ENCODE measurements at regions not wholly inside any gene's neighbourhood (a gene's known extent, or its start where the extent isn't known, plus 50 kb on each side); places are given as distances from the start of the nearest gene placed in this dataset.

DNA sequence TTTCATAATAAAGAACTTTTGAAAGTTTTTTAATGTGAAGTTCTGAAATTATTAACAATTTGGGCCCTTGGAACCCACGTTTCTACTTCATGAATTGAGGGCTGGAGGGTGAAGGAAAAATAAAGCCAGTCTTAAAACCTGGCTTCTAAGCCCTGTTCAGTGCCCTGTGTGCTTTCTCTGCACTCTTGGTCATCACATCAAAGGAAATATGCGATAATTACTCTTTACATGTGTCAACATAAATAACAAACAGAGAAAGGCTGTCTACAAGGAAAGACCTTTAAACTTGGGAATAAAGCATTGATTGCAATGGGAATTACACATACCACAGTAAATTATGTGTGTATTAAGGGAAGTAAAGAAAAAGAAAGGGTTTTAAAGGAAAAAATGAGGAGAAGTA lies 150.7 kb upstream of the KLF7 start:
- no peaks in the 10 kb centered on the region for H3K27me3 Mint-ChIP-seq (ENCODE audit: low read depth)
- H3K4me1 Mint-ChIP-seq (ENCODE audit: low read depth): peaks cover 27% of the 10 kb centered on the region
- H3K9me3 Mint-ChIP-seq (ENCODE audit: low read depth): no peaks in the 10 kb centered on the region
- no peaks in the 10 kb centered on the region for H3K36me3 Mint-ChIP-seq (ENCODE audit: low read depth)
- no peak overlapping the region for H3K27ac Mint-ChIP-seq (ENCODE audit: unreplicated experiment)
- TF ChIP-seq, protein P1, sequence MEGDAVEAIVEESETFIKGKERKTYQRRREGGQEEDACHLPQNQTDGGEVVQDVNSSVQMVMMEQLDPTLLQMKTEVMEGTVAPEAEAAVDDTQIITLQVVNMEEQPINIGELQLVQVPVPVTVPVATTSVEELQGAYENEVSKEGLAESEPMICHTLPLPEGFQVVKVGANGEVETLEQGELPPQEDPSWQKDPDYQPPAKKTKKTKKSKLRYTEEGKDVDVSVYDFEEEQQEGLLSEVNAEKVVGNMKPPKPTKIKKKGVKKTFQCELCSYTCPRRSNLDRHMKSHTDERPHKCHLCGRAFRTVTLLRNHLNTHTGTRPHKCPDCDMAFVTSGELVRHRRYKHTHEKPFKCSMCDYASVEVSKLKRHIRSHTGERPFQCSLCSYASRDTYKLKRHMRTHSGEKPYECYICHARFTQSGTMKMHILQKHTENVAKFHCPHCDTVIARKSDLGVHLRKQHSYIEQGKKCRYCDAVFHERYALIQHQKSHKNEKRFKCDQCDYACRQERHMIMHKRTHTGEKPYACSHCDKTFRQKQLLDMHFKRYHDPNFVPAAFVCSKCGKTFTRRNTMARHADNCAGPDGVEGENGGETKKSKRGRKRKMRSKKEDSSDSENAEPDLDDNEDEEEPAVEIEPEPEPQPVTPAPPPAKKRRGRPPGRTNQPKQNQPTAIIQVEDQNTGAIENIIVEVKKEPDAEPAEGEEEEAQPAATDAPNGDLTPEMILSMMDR (IDR thresholded peaks at IDR 0.05): no peak
- no peak for DNase-seq (ENCODE audit: low spot score)
- H3K4me3 Mint-ChIP-seq (ENCODE audit: unreplicated experiment): no peak overlapping the region

- H3K27me3 Mint-ChIP-seq (ENCODE audit: low read depth): no peaks in the 10 kb centered on the region
- H3K27ac Mint-ChIP-seq (ENCODE audit: unreplicated experiment): no peak overlapping the region
- peaks cover 23% of the 10 kb centered on the region for H3K4me1 Mint-ChIP-seq (ENCODE audit: low read depth)
- H3K36me3 Mint-ChIP-seq (ENCODE audit: low read depth): no peaks in the 10 kb centered on the region
- H3K9me3 Mint-ChIP-seq (ENCODE audit: low read depth): no peaks in the 10 kb centered on the region
- H3K4me3 Mint-ChIP-seq (ENCODE audit: unreplicated experiment): no peak overlapping the region
- DNase-seq (ENCODE audit: low spot score): no peak
- TF ChIP-seq, protein P1 (IDR thresholded peaks at IDR 0.05): no peak
Observed at GRCh38 chr2:207316906-207317305, 151.2 kb upstream of the KLF7 start.

DNA sequence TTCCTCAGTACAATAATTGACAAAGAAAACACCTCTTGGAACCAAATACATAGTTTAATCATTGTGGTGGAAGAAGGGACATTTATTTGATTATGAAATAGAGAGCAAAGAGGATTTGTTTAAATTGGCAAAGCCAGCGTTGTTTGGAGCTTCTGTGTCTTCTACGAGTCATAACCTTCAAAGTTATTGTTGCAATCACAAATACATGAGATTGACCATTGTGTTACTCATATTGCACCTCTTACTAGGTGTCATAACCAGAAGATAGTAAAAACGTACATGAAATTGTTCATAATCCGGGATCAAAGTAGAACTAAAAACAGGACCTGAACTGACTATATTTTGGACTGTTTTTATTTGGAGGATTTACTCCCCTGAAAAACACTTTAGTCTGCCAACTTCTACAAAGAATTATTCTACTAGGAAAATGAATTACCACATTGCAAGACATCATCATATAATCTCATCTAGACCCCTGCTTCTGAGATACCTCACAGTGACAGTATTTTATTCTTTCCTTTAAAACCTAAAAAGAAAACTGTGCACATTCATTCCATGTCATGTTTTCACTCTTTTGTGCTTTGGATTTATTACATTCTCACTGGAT lies 151.7 kb upstream of the KLF7 start:
- Mint-ChIP-seq H3K4me3 (ENCODE audit: unreplicated experiment) (no peak overlapping the region), H3K36me3 (ENCODE audit: low read depth) (no peaks in the 10 kb centered on the region), H3K27me3 (ENCODE audit: low read depth) (no peaks in the 10 kb centered on the region), H3K27ac (ENCODE audit: unreplicated experiment) (peak overlapping the region; percentile 49), H3K4me1 (ENCODE audit: low read depth) (peaks cover 21% of the 10 kb centered on the region), H3K9me3 (ENCODE audit: low read depth) (no peaks in the 10 kb centered on the region)
- DNase-seq (ENCODE audit: low spot score): no peak
- TF ChIP-seq, protein P1 (IDR thresholded peaks at IDR 0.05): no peak

DNA sequence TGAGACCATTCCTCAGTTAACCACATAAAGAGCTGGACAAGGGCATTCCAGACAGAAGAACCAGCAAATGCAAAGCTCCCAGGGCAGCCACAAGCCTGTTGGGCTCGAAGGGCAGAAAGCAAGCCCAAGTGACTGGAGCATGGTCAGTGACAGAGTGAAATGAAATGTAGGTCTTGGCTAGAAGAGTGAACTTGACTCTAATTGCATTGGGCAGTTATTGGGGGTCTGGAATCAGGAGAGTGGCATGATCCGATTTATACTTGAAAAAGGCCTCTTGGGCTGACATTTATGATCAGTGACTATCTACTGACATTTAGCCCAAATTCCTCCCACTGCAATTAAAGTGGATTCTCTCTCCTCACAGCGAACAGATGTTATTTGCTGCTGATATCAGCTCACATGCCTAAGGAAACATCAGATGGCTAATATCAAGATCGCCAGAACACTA lies 152.5 kb upstream of the KLF7 start:
- Mint-ChIP-seq H3K9me3 (ENCODE audit: low read depth) (no peaks in the 10 kb centered on the region), H3K27ac (ENCODE audit: unreplicated experiment) (no peak overlapping the region), H3K4me1 (ENCODE audit: low read depth) (peaks cover 21% of the 10 kb centered on the region), H3K4me3 (ENCODE audit: unreplicated experiment) (no peak overlapping the region), H3K36me3 (ENCODE audit: low read depth) (no peaks in the 10 kb centered on the region), H3K27me3 (ENCODE audit: low read depth) (no peaks in the 10 kb centered on the region)
- TF ChIP-seq, protein P1 (IDR thresholded peaks at IDR 0.05): no peak
- DNase-seq (ENCODE audit: low spot score): no peak

DNA sequence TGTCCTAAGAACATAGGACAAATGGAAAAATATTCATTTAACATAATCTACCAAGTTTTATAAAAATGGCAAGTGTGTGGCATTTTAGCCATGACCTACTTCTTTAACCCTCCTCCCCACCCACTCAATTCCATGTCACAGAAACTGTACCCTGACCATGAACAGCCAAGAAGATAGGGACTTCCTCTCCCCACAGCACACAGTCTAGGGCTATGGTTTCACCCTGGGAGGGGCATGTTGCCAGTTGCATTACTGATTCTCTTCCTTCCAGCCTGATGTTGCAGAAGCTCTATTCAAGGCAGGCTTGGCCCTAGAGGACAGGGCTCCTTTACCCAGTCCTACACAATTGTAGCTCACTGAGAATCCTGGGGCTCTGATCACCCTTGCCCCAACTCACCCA lies 153.6 kb upstream of the KLF7 start:
- Mint-ChIP-seq H3K36me3 (ENCODE audit: low read depth) (no peaks in the 10 kb centered on the region), H3K9me3 (ENCODE audit: low read depth) (no peaks in the 10 kb centered on the region), H3K4me1 (ENCODE audit: low read depth) (peaks cover 21% of the 10 kb centered on the region), H3K27me3 (ENCODE audit: low read depth) (no peaks in the 10 kb centered on the region), H3K4me3 (ENCODE audit: unreplicated experiment) (no peak overlapping the region), H3K27ac (ENCODE audit: unreplicated experiment) (no peak overlapping the region)
- TF ChIP-seq, protein P1 (IDR thresholded peaks at IDR 0.05): no peak
- DNase-seq (ENCODE audit: low spot score): no peak

Data from chondrocyte (in vitro differentiated cells).